ENCODE measurements at regions not wholly inside any gene's neighbourhood (a gene's known extent, or its start where the extent isn't known, plus 50 kb on each side); places are given as distances from the start of the nearest gene placed in this dataset.
"Not testable (repeated sequence)": the region's sequence is repeated elsewhere in the genome, so short reads cannot be mapped to it uniquely, and the experiment has no call there.

DNA sequence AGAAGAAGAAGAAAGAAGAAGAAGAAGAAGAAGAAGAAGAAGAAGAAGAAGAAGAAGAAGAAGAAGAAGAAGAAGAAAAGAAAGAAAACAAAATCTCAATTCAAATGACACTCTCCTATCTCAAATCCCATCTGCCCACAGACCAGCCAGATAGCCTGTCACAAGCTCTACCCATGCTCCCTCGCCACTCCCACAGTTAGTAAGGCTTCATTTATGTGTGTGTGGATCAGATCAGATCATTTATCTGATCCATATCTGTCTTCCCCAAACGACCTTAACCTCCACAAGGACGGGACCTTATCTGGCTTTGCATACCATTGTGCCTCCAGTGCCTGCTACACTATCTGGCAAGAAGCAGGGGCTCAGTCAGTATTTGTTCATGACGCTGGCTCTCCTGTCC, 81.9 kb upstream of the RREB1 start:
- H3K27me3 ChIP-seq = no peaks in the 10 kb centered on the region
- H3K4me1 ChIP-seq = no peaks in the 10 kb centered on the region
- no peaks in the 10 kb centered on the region for H3K9me3 ChIP-seq
- no peaks in the 10 kb centered on the region for H3K36me3 ChIP-seq
- DNase-seq = no peak
- TF ChIP-seq, protein P1, sequence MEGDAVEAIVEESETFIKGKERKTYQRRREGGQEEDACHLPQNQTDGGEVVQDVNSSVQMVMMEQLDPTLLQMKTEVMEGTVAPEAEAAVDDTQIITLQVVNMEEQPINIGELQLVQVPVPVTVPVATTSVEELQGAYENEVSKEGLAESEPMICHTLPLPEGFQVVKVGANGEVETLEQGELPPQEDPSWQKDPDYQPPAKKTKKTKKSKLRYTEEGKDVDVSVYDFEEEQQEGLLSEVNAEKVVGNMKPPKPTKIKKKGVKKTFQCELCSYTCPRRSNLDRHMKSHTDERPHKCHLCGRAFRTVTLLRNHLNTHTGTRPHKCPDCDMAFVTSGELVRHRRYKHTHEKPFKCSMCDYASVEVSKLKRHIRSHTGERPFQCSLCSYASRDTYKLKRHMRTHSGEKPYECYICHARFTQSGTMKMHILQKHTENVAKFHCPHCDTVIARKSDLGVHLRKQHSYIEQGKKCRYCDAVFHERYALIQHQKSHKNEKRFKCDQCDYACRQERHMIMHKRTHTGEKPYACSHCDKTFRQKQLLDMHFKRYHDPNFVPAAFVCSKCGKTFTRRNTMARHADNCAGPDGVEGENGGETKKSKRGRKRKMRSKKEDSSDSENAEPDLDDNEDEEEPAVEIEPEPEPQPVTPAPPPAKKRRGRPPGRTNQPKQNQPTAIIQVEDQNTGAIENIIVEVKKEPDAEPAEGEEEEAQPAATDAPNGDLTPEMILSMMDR (IDR thresholded peaks at IDR 0.05; ENCODE audit: low read depth, low read length) = no peak
- no peak overlapping the region for H3K4me3 ChIP-seq (ENCODE audit: low read depth, low read length)

DNA sequence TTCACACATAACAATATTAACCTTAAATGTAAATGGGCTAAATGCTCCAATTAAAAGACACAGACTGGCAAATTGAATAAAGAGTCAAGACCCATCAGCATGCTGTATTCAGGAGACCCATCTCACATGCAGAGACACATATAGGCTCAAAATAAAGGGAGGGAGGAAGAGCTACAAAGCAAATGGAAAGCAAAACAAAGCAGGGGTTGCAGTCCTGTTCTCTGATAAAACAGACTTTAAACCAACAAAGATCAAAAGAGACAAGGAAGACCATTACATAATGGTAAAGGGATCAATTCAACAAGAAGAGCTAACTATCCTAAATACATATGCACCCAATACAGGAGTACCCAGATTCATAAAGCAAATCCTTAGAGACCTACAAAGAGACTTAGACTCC, 78.8 kb upstream of the RREB1 start:
- not testable (repeated sequence) for H3K27me3 ChIP-seq; DNase-seq; H3K36me3 ChIP-seq; H3K4me3 ChIP-seq (ENCODE audit: low read depth, low read length); H3K4me1 ChIP-seq; H3K9me3 ChIP-seq

DNA sequence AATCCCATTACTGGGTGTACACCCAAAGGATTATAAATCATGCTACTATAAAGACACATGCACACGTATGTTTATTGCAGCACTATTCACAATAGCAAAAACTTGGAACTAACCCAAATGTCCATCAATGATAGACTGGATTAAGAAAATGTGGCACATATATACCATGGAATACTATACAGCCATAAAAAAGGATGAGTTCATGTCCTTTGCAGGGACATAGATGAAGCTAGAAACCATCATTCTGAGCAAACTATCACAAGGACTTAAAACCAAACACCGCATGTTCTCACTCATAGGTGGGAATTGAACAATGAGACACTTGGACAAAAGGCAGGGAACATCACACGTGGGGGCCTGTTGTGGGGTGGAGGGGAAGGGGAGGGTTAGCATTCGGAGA, 76.8 kb upstream of the RREB1 start:
- H3K4me3 ChIP-seq (ENCODE audit: low read depth, low read length); H3K27me3 ChIP-seq; H3K36me3 ChIP-seq; DNase-seq; H3K9me3 ChIP-seq; H3K4me1 ChIP-seq: not testable (repeated sequence)

DNA sequence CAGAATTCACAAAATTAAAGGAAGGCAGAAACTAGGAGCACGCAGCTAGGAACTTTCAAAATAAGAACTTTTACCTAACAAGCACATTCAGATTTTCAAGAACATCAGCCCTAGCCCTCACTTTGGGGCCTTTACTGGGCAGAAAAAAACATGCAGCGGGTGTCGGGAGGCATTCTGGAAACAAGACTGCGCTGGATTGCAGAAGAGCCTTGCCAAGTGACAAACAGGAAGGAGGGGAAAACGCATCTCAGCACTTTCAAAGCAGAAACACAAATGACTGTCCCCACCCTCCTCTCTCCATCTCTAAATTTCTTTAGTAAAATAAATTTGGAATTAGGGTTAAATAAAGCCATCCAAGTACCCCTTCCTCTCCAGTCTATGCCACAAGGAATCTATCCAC, 74.6 kb upstream of the RREB1 start:
- Histone ChIP-seq H3K4me3 (ENCODE audit: low read depth, low read length) (no peak overlapping the region), H3K36me3 (no peaks in the 10 kb centered on the region), H3K27me3 (no peaks in the 10 kb centered on the region), H3K4me1 (no peaks in the 10 kb centered on the region), H3K9me3 (no peaks in the 10 kb centered on the region)
- TF ChIP-seq, protein P1 (IDR thresholded peaks at IDR 0.05; ENCODE audit: low read depth, low read length) = no peak
- no peak for DNase-seq

DNA sequence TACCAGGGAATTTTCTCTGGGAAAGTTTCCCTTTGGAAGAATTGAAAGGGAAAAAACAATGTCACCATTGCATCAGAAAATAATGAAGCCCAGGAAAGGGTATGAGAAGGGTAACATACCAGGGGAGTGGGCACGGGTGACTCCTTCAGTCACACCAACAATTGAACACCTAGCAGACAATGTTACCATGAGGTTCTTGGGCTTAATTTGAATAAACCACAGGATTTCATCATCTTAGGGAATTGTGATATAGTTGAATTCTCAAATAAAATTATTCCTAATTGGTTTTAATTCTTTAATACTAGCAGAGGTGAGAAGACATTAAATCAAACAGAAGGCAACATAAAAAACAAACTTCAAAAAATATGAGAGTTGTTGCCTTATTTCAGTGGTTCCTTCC, 73.7 kb upstream of the RREB1 start:
- Histone ChIP-seq H3K4me1 (no peaks in the 10 kb centered on the region), H3K9me3 (no peaks in the 10 kb centered on the region), H3K4me3 (ENCODE audit: low read depth, low read length) (no peak overlapping the region), H3K27me3 (no peaks in the 10 kb centered on the region), H3K36me3 (no peaks in the 10 kb centered on the region)
- TF ChIP-seq, protein P1 (IDR thresholded peaks at IDR 0.05; ENCODE audit: low read depth, low read length) = no peak
- DNase-seq = no peak

DNA sequence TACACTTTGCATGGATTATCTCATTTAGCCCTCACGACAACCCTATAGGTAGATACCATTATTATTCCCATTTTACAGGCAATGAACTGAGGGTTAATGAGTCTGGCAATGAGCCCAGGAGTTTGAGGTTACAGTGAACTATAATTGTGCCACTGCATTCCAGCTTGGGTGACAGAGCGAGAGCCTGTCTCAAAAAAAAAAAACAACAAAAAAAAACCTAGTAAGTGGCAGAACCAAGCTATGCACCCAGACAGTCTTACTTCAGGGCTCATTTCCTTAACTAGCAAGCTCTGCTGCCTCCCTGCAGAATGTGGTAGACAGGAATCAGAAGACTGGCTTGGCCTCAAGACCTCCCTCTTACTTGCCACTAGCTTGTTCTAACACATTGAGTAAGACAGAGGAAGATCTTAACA, 71.9 kb upstream of the RREB1 start:
- Histone ChIP-seq H3K27me3 (no peaks in the 10 kb centered on the region), H3K4me3 (ENCODE audit: low read depth, low read length) (no peak overlapping the region), H3K36me3 (no peaks in the 10 kb centered on the region), H3K9me3 (no peaks in the 10 kb centered on the region), H3K4me1 (no peaks in the 10 kb centered on the region)
- no peak for DNase-seq
- TF ChIP-seq, protein P1 (IDR thresholded peaks at IDR 0.05; ENCODE audit: low read depth, low read length) = no peak

DNA sequence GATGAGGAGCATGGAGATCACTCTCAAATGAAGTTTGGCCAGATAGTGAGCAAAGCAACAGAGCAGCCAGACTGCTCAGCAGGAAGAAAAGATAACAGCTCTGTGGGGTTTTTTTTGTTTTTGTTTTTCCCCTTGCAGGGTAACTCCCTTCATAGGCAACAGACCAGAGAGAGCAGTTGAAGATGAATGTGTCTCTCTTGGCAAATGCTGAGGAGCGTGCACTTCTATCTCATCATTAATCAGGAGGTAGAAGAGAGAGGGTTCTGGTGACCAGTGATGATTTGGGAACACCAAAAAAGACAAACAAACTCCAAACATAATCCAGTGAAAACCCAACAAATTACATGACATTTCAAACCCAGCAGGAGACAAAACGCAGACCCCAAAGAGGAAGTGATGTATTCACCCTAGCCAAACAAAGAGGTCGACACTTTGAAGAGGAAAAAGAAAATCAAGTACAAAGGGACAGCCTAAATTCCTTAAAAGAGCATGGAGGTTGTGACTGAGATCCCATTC, 66.2 kb upstream of the RREB1 start:
- Histone ChIP-seq H3K27me3 (no peaks in the 10 kb centered on the region), H3K9me3 (no peaks in the 10 kb centered on the region), H3K4me3 (ENCODE audit: low read depth, low read length) (no peak overlapping the region), H3K36me3 (no peaks in the 10 kb centered on the region), H3K4me1 (no peaks in the 10 kb centered on the region)
- TF ChIP-seq, protein P1 (IDR thresholded peaks at IDR 0.05; ENCODE audit: low read depth, low read length) = no peak
- DNase-seq = no peak
